OCI-LY7 (cell line): ENCODE measurements at regions not wholly inside any gene's neighbourhood (a gene's known extent, or its start where the extent isn't known, plus 50 kb on each side); places are given as distances from the start of the nearest gene placed in this dataset.

Source experiments
- BruUV-seq: library from RNA; stranded (reverse); fragments of 400-500 nt; replicated peaks from 2 replicates; lab custom pipeline; 2021; lab: Mats Ljungman, UMichigan
- CTCF ChIA-PET: fragments of 300-600 bp; sonication (Branson Sonifier 250); formaldehyde crosslinking; loops from one replicate; lab custom pipeline; 2022; ENCODE audit warnings: antibody characterized with exemption; ENCODE audit not compliant: unreplicated experiment; lab: Charles Lee
- POLR2A ChIA-PET: fragments of 300-600 bp; sonication (Branson Sonifier 250); formaldehyde crosslinking; loops from one replicate; lab custom pipeline; 2022; ENCODE audit warnings: antibody characterized with exemption; lab: Charles Lee
- DNase-seq: peaks from one replicate; pipeline ENCODE4 v3.0.0-alpha.2; 2015; ENCODE audit warnings: low spot score
- H2AFZ ChIP-seq: fragments of 200-600 bp; sonication (generic), shearing (Covaris generic); 2 replicates; pipeline ENCODE4 v1.6.1; 2014; ENCODE audit warnings: mild to moderate bottlenecking, antibody characterized with exemption, low read length, moderate library complexity
- H3K27ac ChIP-seq: fragments of 200-600 bp; sonication (generic); 2 replicates; pipeline ENCODE4 v1.5.1; 2014; ENCODE audit warnings: mixed run types, low read depth, mild to moderate bottlenecking, moderate library complexity, low read length, inconsistent platforms; ENCODE audit not compliant: poor library complexity, severe bottlenecking
- H3K36me3 ChIP-seq: fragments of 200-600 bp; sonication (generic); 2 replicates; pipeline ENCODE4 v1.6.1; 2014; ENCODE audit warnings: mild to moderate bottlenecking, antibody characterized with exemption, low read length, moderate library complexity, mixed read lengths; ENCODE audit not compliant: insufficient read depth
- H3K4me1 ChIP-seq: fragments of 200-600 bp; sonication (generic); 2 replicates; pipeline ENCODE4 v1.5.1; 2014; ENCODE audit warnings: mild to moderate bottlenecking, low read length; ENCODE audit not compliant: insufficient read depth, poor library complexity, severe bottlenecking
- H3K4me2 ChIP-seq: fragments of 200-600 bp; sonication (generic); 2 replicates; pipeline ENCODE4 v1.6.1; 2014; ENCODE audit warnings: mild to moderate bottlenecking, low read length
- H3K4me3 ChIP-seq: fragments of 200-600 bp; sonication (generic); 2 replicates; pipeline ENCODE4 v1.5.1; 2014; ENCODE audit warnings: mild to moderate bottlenecking, low read depth, low read length; ENCODE audit not compliant: poor library complexity, severe bottlenecking
- H3K79me2 ChIP-seq: fragments of 200-600 bp; sonication (generic); 2 replicates; pipeline ENCODE4 v1.6.1; 2016; ENCODE audit warnings: low read depth, mild to moderate bottlenecking, low read length, moderate library complexity, mixed read lengths; ENCODE audit not compliant: insufficient read depth
- H3K9me2 ChIP-seq: fragments of 200-600 bp; sonication (generic); 2 replicates; pipeline ENCODE4 v1.6.1; 2016; ENCODE audit warnings: mild to moderate bottlenecking, low read length, mixed read lengths; ENCODE audit not compliant: insufficient read depth
- H3K9me3 ChIP-seq: fragments of 200-600 bp; sonication (generic); 2 replicates; pipeline ENCODE4 v1.6.1; 2014; ENCODE audit warnings: mild to moderate bottlenecking, mixed run types, low read length, mixed read lengths
- H4K20me1 ChIP-seq: fragments of 200-600 bp; sonication (generic); 2 replicates; pipeline ENCODE4 v1.6.1; 2014; ENCODE audit warnings: mild to moderate bottlenecking, antibody characterized with exemption, low read length, moderate library complexity, mixed read lengths; ENCODE audit not compliant: insufficient read depth
- EZH2phosphoT487 ChIP-seq: fragments of 200-600 bp; sonication (generic); IDR thresholded peaks from 2 replicates; pipeline ENCODE4 v1.6.1; 2018; ENCODE audit warnings: low read depth, borderline replicate concordance, mild to moderate bottlenecking, mixed run types, antibody characterized with exemption, low read length, moderate library complexity, mixed read lengths
- intact Hi-C: fragments of 100-400 bp; cut with micrococcal nuclease; formaldehyde crosslinking; loops from one replicate; pipeline ENCODE4 v1.10.0; 2022; ENCODE audit not compliant: unreplicated experiment
- TF ChIP-seq, protein P1 (sequence below): fragments of 200-600 bp; sonication (generic); conservative IDR thresholded peaks from 2 replicates; pipeline ENCODE4 v1.5.1; 2014; ENCODE audit warnings: mild to moderate bottlenecking, antibody characterized with exemption, low read length, moderate library complexity, mixed read lengths

DNA sequence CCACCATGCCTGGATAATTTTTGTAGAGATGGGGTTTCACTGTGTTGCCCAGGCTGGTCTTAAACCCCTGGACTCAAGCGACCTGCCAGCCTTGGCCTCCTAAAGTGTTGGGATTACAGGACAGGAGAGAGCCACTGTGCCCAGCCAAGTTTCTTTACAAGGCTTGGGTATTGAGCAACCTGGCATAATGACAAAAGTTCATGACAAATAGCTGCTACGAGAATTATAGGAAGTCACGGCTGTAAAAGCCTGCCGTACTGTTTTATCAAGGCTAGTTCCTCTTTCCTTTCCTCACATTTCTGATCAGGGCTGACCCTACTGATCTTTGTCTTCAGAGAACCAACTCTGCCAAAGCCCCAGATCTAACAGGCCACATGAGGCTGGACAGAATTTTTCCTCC is 490.4 kb upstream of the SPRED2 start:
- H3K9me2 ChIP-seq = no peaks in the 10 kb centered on the region
- no peak for DNase-seq
- ChIA-PET POLR2A (no interaction called here), CTCF (no interaction called here)
- H3K4me2 ChIP-seq = no peak overlapping the region
- no peak overlapping the region for H2AFZ ChIP-seq
- no peaks in the 10 kb centered on the region for H3K9me3 ChIP-seq
- BruUV-seq = no TSS peak
- no peaks in the 10 kb centered on the region for H3K4me1 ChIP-seq
- H3K27ac ChIP-seq = no peak overlapping the region
- H3K79me2 ChIP-seq = no peaks in the 10 kb centered on the region
- intact Hi-C loops = no loop called here
- no peak for TF ChIP-seq EZH2phosphoT487
- TF ChIP-seq, protein P1, sequence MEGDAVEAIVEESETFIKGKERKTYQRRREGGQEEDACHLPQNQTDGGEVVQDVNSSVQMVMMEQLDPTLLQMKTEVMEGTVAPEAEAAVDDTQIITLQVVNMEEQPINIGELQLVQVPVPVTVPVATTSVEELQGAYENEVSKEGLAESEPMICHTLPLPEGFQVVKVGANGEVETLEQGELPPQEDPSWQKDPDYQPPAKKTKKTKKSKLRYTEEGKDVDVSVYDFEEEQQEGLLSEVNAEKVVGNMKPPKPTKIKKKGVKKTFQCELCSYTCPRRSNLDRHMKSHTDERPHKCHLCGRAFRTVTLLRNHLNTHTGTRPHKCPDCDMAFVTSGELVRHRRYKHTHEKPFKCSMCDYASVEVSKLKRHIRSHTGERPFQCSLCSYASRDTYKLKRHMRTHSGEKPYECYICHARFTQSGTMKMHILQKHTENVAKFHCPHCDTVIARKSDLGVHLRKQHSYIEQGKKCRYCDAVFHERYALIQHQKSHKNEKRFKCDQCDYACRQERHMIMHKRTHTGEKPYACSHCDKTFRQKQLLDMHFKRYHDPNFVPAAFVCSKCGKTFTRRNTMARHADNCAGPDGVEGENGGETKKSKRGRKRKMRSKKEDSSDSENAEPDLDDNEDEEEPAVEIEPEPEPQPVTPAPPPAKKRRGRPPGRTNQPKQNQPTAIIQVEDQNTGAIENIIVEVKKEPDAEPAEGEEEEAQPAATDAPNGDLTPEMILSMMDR = no peak
- H3K4me3 ChIP-seq = no peak overlapping the region
- no peaks in the 10 kb centered on the region for H3K36me3 ChIP-seq
- no peaks in the 10 kb centered on the region for H4K20me1 ChIP-seq

DNA sequence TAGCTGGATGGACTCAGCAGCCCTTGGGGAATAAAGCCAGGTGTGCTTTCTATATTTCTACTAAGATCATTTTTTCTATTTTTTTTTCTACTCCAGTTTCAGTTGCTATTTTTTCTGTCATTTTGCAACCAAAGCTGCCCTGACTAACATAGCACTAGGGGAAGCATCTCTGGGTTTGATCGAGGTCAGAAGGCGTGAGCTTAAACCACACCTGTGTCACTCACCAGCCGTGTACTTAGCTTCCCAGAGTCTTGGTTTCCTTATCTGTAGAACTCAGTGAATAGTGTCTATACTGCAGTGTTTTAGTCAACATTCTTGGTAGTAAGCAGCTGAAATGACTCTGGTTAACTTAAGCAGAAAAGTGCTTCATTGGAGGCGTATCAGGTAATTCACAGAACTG is 489.6 kb upstream of the SPRED2 start:
- no peak overlapping the region for H3K27ac ChIP-seq
- intact Hi-C loops = no loop called here
- BruUV-seq = no TSS peak
- no peaks in the 10 kb centered on the region for H3K9me2 ChIP-seq
- ChIA-PET POLR2A (no interaction called here), CTCF (no interaction called here)
- no peaks in the 10 kb centered on the region for H3K9me3 ChIP-seq
- no peak for TF ChIP-seq EZH2phosphoT487
- TF ChIP-seq, protein P1 = no peak
- H4K20me1 ChIP-seq = no peaks in the 10 kb centered on the region
- no peaks in the 10 kb centered on the region for H3K36me3 ChIP-seq
- DNase-seq = peak; percentile 2
- no peak overlapping the region for H3K4me3 ChIP-seq
- H3K4me1 ChIP-seq = no peaks in the 10 kb centered on the region
- H3K79me2 ChIP-seq = no peaks in the 10 kb centered on the region
- H2AFZ ChIP-seq = no peak overlapping the region
- H3K4me2 ChIP-seq = no peak overlapping the region

DNA sequence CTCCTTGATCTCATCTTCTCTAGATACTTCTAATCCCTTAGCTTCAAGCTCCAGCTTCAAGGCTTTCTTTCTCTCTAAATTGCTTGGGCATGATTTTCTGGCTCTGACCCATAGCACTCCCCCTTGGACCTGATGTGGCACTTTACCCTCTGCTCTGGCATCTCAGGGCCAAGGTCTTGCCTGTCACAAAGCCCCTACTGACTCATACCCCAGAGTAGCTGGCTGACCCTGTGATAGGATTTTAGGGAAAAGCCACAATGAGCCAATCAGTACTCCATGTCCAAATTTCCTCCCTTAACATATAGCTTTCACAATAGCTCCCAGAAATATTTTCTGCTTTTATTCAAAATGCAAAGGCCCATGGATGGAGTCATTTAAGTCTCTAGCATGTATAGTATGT is 488.7 kb upstream of the SPRED2 start:
- CTCF ChIA-PET = no interaction called here

More for the DNA sequence above, 488.7 kb upstream of the SPRED2 start:
- TF ChIP-seq, protein P1 = no peak
- TF ChIP-seq EZH2phosphoT487 = no peak
- H3K4me3 ChIP-seq = no peak overlapping the region
- no peak overlapping the region for H3K4me2 ChIP-seq
- H3K4me1 ChIP-seq = no peaks in the 10 kb centered on the region
- H3K36me3 ChIP-seq = no peaks in the 10 kb centered on the region
- POLR2A ChIA-PET = interaction anchor here (0.5 kb wide), 1 partner anchor 13 kb away, joined by 3 read pairs; no protein-coding TSS in a partner anchor
- no peak for DNase-seq
- intact Hi-C loops = no loop called here
- no peaks in the 10 kb centered on the region for H4K20me1 ChIP-seq
- no TSS peak for BruUV-seq
- H3K9me3 ChIP-seq = no peaks in the 10 kb centered on the region
- no peak overlapping the region for H3K27ac ChIP-seq
- H3K79me2 ChIP-seq = no peaks in the 10 kb centered on the region
- H2AFZ ChIP-seq = no peak overlapping the region
- no peaks in the 10 kb centered on the region for H3K9me2 ChIP-seq
